A549 (cell line): ENCODE measurements at regions not wholly inside any gene's neighbourhood (a gene's known extent, or its start where the extent isn't known, plus 50 kb on each side); places are given as distances from the start of the nearest gene placed in this dataset.

ENCODE experiments used
- ATAC-seq, 2 experiments: fragments of 200-7000 bp in 1 of 2; fragments of >200 bp in 1 of 2; cut with Nextera tagmentation in 1 of 2; cut with Tn5 transposase in 1 of 2; 3 replicates each; pipeline versions ENCODE4 v1.8.0 to v1.9.1; 2018 to 2020; ENCODE audit warnings: mild to moderate bottlenecking in 1 of 2, moderate library complexity in 1 of 2
- CTCF ChIA-PET: fragments of 300-600 bp; sonication (Branson Sonifier 250); formaldehyde crosslinking; extraction: SDS; loops from one replicate; lab custom pipeline; 2021; ENCODE audit warnings: antibody characterized with exemption, inconsistent platforms; lab: Yijun Ruan, JAX
- POLR2A ChIA-PET: fragments of 350-600 bp; formaldehyde crosslinking; extraction: SDS; loops from one replicate; lab custom pipeline; 2021; ENCODE audit warnings: antibody characterized with exemption, inconsistent platforms; lab: Yijun Ruan, JAX
- DNase-seq, 2 experiments: peaks; one replicate each; pipeline versions ENCODE4 v3.0.0 to v3.0.0-alpha.2; 2011 to 2016; ENCODE audit warnings: low read depth in 1 of 2, low spot score in 1 of 2
- FAIRE-seq: peaks from 2 replicates; lab custom pipeline; 2011; peaks lifted over from hg19 to GRCh38; lab: Jason Lieb, UNC
- H3K27ac ChIP-seq, 2 experiments: fragments of >200 bp; sonication (Bioruptor Twin); formaldehyde crosslinking; 3 replicates each; pipeline ENCODE4 v1.5.1; 2016 to 2017
- H3K4me1 ChIP-seq: fragments of >200 bp; sonication (Bioruptor Twin); formaldehyde crosslinking; 3 replicates; pipeline ENCODE4 v1.6.1; 2016
- H3K4me2 ChIP-seq: fragments of >200 bp; sonication (Bioruptor Twin); formaldehyde crosslinking; 3 replicates; pipeline ENCODE4 v1.6.1; 2016
- H3K4me3 ChIP-seq: fragments of >200 bp; sonication (Bioruptor Twin); formaldehyde crosslinking; 3 replicates; pipeline ENCODE4 v1.5.1; 2016
- H3K9me3 ChIP-seq: fragments of >200 bp; sonication (Bioruptor Twin); formaldehyde crosslinking; 3 replicates; pipeline ENCODE4 v1.6.1; 2016
- BHLHE40 ChIP-seq: IDR thresholded peaks from 2 replicates; pipeline ENCODE4 v1.6.1; 2012; ENCODE audit warnings: low read depth, low read length, inconsistent platforms
- CBX2 ChIP-seq: fragments of 200-600 bp; sonication (generic); IDR thresholded peaks from 2 replicates; pipeline ENCODE4 v1.6.1; 2016; ENCODE audit warnings: low read depth, mild to moderate bottlenecking, borderline replicate concordance
- CBX8 ChIP-seq: fragments of 200-600 bp; sonication (generic); IDR thresholded peaks from 2 replicates; pipeline ENCODE4 v1.6.1; 2016
- CHD4 ChIP-seq: fragments of 200-600 bp; sonication (generic); IDR thresholded peaks from 2 replicates; pipeline ENCODE4 v1.6.1; 2016; ENCODE audit warnings: antibody characterized with exemption, mild to moderate bottlenecking, borderline replicate concordance
- CTCF ChIP-seq: fragments of >200 bp; sonication (Bioruptor Twin); formaldehyde crosslinking; IDR thresholded peaks from 3 replicates; pipeline ENCODE4 v1.5.1; 2016
- E2F6 ChIP-seq: IDR thresholded peaks from 2 replicates; pipeline ENCODE4 v1.6.1; 2012; ENCODE audit warnings: low read depth, borderline replicate concordance
- EHMT2 ChIP-seq: fragments of 200-600 bp; sonication (generic); IDR thresholded peaks from 2 replicates; pipeline ENCODE4 v1.6.1; 2016; ENCODE audit warnings: antibody characterized with exemption, low read depth, mild to moderate bottlenecking, moderate library complexity
- EP300 ChIP-seq, 2 experiments: fragments of >200 bp; sonication (Bioruptor Twin); formaldehyde crosslinking; IDR thresholded peaks; 2 replicates in 1 of 2; 3 replicates in 1 of 2; pipeline ENCODE4 v1.6.1; 2016 to 2017
- FOXS1 ChIP-seq: fragments of 250-450 bp; sonication (Bioruptor Pico); IDR thresholded peaks from 2 replicates; pipeline ENCODE4 v1.5.0; 2020; ENCODE audit warnings: mild to moderate bottlenecking, moderate library complexity
- GATA3 ChIP-seq: IDR thresholded peaks from 2 replicates; pipeline ENCODE4 v1.6.1; 2012; ENCODE audit warnings: borderline replicate concordance
- HDAC2 ChIP-seq: fragments of 200-600 bp; sonication (generic); IDR thresholded peaks from 2 replicates; pipeline ENCODE4 v1.6.1; 2016
- HES2 ChIP-seq: fragments of >200 bp; sonication (Bioruptor Twin); formaldehyde crosslinking; IDR thresholded peaks from 2 replicates; pipeline ENCODE4 v1.6.1; 2016
- HMGXB4 ChIP-seq: fragments of 250-450 bp; sonication (Bioruptor Pico); IDR thresholded peaks from 2 replicates; pipeline ENCODE4 v1.5.0; 2021; ENCODE audit warnings: mild to moderate bottlenecking, moderate library complexity, borderline replicate concordance
- KDM1A ChIP-seq: fragments of 200-600 bp; sonication (generic); IDR thresholded peaks from 2 replicates; pipeline ENCODE4 v1.6.1; 2016; ENCODE audit warnings: low read depth, mild to moderate bottlenecking
- MAX ChIP-seq: IDR thresholded peaks from 2 replicates; pipeline ENCODE4 v1.6.1; 2012
- MAZ ChIP-seq: fragments of 150-350 bp; IDR thresholded peaks from 2 replicates; pipeline ENCODE4 v1.6.1; 2014; ENCODE audit warnings: antibody characterized with exemption, low read depth, low read length, borderline replicate concordance
- MYC ChIP-seq: IDR thresholded peaks from 2 replicates; pipeline ENCODE4 v1.6.1; 2012; ENCODE audit warnings: mild to moderate bottlenecking, inconsistent platforms, low read length, improper control_type of control experiment, borderline replicate concordance
- NFE2L2 ChIP-seq: fragments of 150-350 bp; conservative IDR thresholded peaks from 2 replicates; pipeline ENCODE4 v1.6.1; 2014; ENCODE audit warnings: low read length
- NPAS2 ChIP-seq: fragments of 250-450 bp; sonication (Bioruptor Pico); IDR thresholded peaks from 2 replicates; pipeline ENCODE4 v1.8.0; 2022; ENCODE audit warnings: mild to moderate bottlenecking, moderate library complexity, borderline replicate concordance
- NR3C1 ChIP-seq: fragments of >200 bp; sonication (Bioruptor Twin); formaldehyde crosslinking; IDR thresholded peaks from 3 replicates; pipeline ENCODE4 v1.6.1; 2017
- PBX3 ChIP-seq: IDR thresholded peaks from 2 replicates; pipeline ENCODE4 v1.6.1; 2012
- RAD21 ChIP-seq, 2 experiments: fragments of >200 bp in 1 of 2; sonication (Bioruptor Twin) in 1 of 2; formaldehyde crosslinking in 1 of 2; IDR thresholded peaks in 1 of 2; conservative IDR thresholded peaks in 1 of 2; 2 replicates in 1 of 2; 3 replicates in 1 of 2; pipeline ENCODE4 v1.6.1; 2012 to 2018; ENCODE audit warnings: inconsistent platforms in 1 of 2
- SMC3 ChIP-seq: fragments of >200 bp; sonication (Bioruptor Twin); formaldehyde crosslinking; IDR thresholded peaks from 3 replicates; pipeline ENCODE4 v1.6.1; 2018; ENCODE audit warnings: inconsistent platforms
- SREBF2 ChIP-seq: fragments of 450-650 bp; IDR thresholded peaks from 2 replicates; pipeline ENCODE4 v1.6.1; 2014; ENCODE audit warnings: mild to moderate bottlenecking, moderate library complexity
- USF2 ChIP-seq: fragments of 450-650 bp; IDR thresholded peaks from 2 replicates; pipeline ENCODE4 v1.6.1; 2014; ENCODE audit warnings: antibody characterized with exemption
- ZC3H11A ChIP-seq: fragments of 450-650 bp; IDR thresholded peaks from 2 replicates; pipeline ENCODE4 v1.6.1; 2014; ENCODE audit warnings: antibody characterized with exemption, mild to moderate bottlenecking
- WGBS: methylation state at CpG from one replicate; pipeline ENCODE4 v1.1.6; 2017; ENCODE audit errors: missing lambda C conversion rate; 5-methylcytosine and 5-hydroxymethylcytosine counted together

GRCh38 chr4:115361781-115362180, 248.4 kb upstream of the NDST4 start:
- H3K4me3 ChIP-seq, result no peak overlapping the region
- H3K9me3 ChIP-seq, result no peaks in the 10 kb centered on the region
- no peak overlapping the region for H3K27ac ChIP-seq
- ChIA-PET CTCF (no interaction called here), POLR2A (no interaction called here)
- H3K4me1 ChIP-seq, result no peaks in the 10 kb centered on the region
- DNase-seq (no peak), ATAC-seq (no peak)
- TF ChIP-seq CTCF (no peak), ZC3H11A (no peak), HDAC2 (no peak), RAD21 (conservative IDR thresholded peaks at IDR 0.05 in 1 of 2, IDR thresholded peaks at IDR 0.05 in 1 of 2) (no peak), HES2 (no peak), NFE2L2 (no peak), MAX (no peak), SMC3 (no peak), CBX2 (no peak), BHLHE40 (no peak), MYC (no peak), GATA3 (no peak), CBX8 (no peak), KDM1A (no peak), HMGXB4 (CRISPR knock-in tag) (no peak), FOXS1 (CRISPR knock-in tag) (no peak), E2F6 (no peak), USF2 (no peak), EHMT2 (no peak), MAZ (no peak)
- TF ChIP-seq, all 56 proteins: peak for 0
- FAIRE-seq, result no peak
- no peak overlapping the region for H3K4me2 ChIP-seq

GRCh38 chr4:115360431-115360830, 247.0 kb upstream of the NDST4 start:
- Histone ChIP-seq H3K4me2 (no peak overlapping the region), H3K4me3 (no peak overlapping the region), H3K4me1 (no peaks in the 10 kb centered on the region), H3K27ac (no peak overlapping the region), H3K9me3 (no peaks in the 10 kb centered on the region)
- FAIRE-seq (no peak), DNase-seq (no peak), ATAC-seq (no peak)
- ChIA-PET CTCF (no interaction called here), POLR2A (no interaction called here)
- no peak for TF ChIP-seq CHD4
- TF ChIP-seq PBX3, result no peak
- TF ChIP-seq NPAS2 (CRISPR knock-in tag), result no peak
- TF ChIP-seq USF2, result no peak
- TF ChIP-seq NR3C1, result no peak
- no peak for TF ChIP-seq SREBF2
- no peak for TF ChIP-seq EP300 (IDR thresholded peaks at IDR 0.05)
- WGBS, result 0% methylated on average over 2 of the region's 2 CpGs
